ENCODE measurements at regions not wholly inside any gene's neighbourhood (a gene's known extent, or its start where the extent isn't known, plus 50 kb on each side); places are given as distances from the start of the nearest gene placed in this dataset.

- no peaks in the 10 kb centered on the region for H3K9me3 ChIP-seq (ENCODE audit: control insufficient read depth, low read length)
- no peak overlapping the region for H3K4me3 ChIP-seq (ENCODE audit: low read length)
- no peaks in the 10 kb centered on the region for H3K36me3 ChIP-seq (ENCODE audit: control insufficient read depth, insufficient read depth, low read length)
- no peak overlapping the region for H3K9ac ChIP-seq (ENCODE audit: low read length)
- no peaks in the 10 kb centered on the region for H3K27me3 ChIP-seq (ENCODE audit: control insufficient read depth, insufficient read depth, low read length)
- H3K4me1 ChIP-seq (ENCODE audit: control insufficient read depth, insufficient read depth, low read length), result peaks cover 16% of the 10 kb centered on the region
Measured at GRCh38 chr14:58808828-58809227, 171.1 kb downstream of the DACT1 start.

DNA sequence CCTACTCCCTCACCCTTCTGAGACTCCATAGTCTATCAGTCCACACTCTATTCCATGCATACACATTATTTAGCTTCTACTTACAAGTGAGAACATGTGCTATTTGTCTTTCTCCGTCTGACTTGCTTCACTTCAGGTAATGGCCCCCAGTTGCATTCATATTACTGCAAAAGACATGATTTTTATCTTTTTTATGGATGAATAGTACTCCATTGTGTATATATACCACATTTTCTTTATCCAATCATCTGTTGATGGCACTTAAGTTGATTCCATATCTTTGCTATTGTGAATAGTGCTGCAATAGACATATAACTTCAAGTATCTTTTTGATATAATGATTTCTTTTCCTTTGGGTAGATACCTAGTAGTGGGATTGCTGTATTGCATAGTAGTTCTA, 171.8 kb downstream of the DACT1 start:
- peaks cover 16% of the 10 kb centered on the region for H3K4me1 ChIP-seq (ENCODE audit: control insufficient read depth, insufficient read depth, low read length)
- H3K4me3 ChIP-seq (ENCODE audit: low read length), result no peak overlapping the region

DNA sequence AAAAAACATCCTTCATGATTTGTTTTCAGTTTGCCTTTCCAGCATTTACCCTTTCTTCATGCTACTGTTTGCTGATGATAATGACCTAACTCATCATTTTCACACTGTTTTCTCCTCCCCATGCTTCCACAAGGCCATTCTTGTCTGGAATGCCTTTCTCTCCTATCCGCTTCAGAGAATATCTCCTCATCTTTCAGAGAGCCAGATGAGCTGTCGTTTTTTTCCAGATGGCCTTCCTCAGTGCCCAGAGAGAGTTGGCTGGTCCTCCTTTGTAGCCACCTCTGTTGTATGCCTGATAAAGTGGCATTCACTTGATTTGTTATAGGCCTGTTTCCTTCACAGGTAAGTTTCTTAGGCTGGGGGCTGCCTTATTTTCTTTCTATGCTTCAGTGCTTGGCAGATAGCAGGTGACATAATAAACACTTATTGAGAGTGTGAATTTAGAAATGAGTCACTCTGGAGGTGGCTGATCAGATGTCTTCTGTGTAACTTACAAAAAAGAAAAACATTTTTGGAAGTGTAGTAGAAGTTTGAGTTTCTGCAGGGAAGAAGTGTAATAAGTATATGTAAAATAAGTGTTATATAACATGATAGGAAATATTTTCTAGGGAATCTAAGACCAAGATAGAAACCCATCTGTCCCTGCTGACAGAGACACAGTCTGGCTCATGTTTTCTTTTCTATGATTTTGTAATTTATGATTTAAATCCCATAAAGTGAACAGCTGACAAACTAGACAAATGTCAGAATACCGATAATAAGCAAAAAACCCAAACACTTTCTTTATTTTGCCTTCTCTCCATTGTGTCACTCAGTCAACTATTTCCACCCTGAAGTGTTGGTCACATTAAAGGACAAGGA, 174.5 kb downstream of the DACT1 start:
- Histone ChIP-seq H3K4me1 (ENCODE audit: control insufficient read depth, insufficient read depth, low read length) (no peaks in the 10 kb centered on the region), H3K27me3 (ENCODE audit: control insufficient read depth, insufficient read depth, low read length) (no peaks in the 10 kb centered on the region), H3K4me3 (ENCODE audit: low read length) (no peak overlapping the region), H3K9ac (ENCODE audit: low read length) (no peak overlapping the region), H3K36me3 (ENCODE audit: control insufficient read depth, insufficient read depth, low read length) (no peaks in the 10 kb centered on the region), H3K9me3 (ENCODE audit: control insufficient read depth, low read length) (no peaks in the 10 kb centered on the region)

More for the DNA sequence above, 171.8 kb downstream of the DACT1 start:
- H3K36me3 ChIP-seq (ENCODE audit: control insufficient read depth, insufficient read depth, low read length), result no peaks in the 10 kb centered on the region
- H3K27me3 ChIP-seq (ENCODE audit: control insufficient read depth, insufficient read depth, low read length), result no peaks in the 10 kb centered on the region
- H3K9me3 ChIP-seq (ENCODE audit: control insufficient read depth, low read length), result no peaks in the 10 kb centered on the region
- H3K9ac ChIP-seq (ENCODE audit: low read length), result no peak overlapping the region

- no peaks in the 10 kb centered on the region for H3K36me3 ChIP-seq (ENCODE audit: control insufficient read depth, insufficient read depth, low read length)
- H3K9me3 ChIP-seq (ENCODE audit: control insufficient read depth, low read length), result no peaks in the 10 kb centered on the region
- H3K4me3 ChIP-seq (ENCODE audit: low read length), result no peak overlapping the region
- H3K9ac ChIP-seq (ENCODE audit: low read length), result no peak overlapping the region
- no peaks in the 10 kb centered on the region for H3K4me1 ChIP-seq (ENCODE audit: control insufficient read depth, insufficient read depth, low read length)
- no peaks in the 10 kb centered on the region for H3K27me3 ChIP-seq (ENCODE audit: control insufficient read depth, insufficient read depth, low read length)
Measured at GRCh38 chr14:58813745-58814144, 176.0 kb downstream of the DACT1 start.

- no peaks in the 10 kb centered on the region for H3K36me3 ChIP-seq (ENCODE audit: control insufficient read depth, insufficient read depth, low read length)
- H3K4me1 ChIP-seq (ENCODE audit: control insufficient read depth, insufficient read depth, low read length), result no peaks in the 10 kb centered on the region
- no peak overlapping the region for H3K9ac ChIP-seq (ENCODE audit: low read length)
- no peaks in the 10 kb centered on the region for H3K9me3 ChIP-seq (ENCODE audit: control insufficient read depth, low read length)
- H3K4me3 ChIP-seq (ENCODE audit: low read length), result no peak overlapping the region
- no peaks in the 10 kb centered on the region for H3K27me3 ChIP-seq (ENCODE audit: control insufficient read depth, insufficient read depth, low read length)
Measured at GRCh38 chr14:58814466-58814865, 176.7 kb downstream of the DACT1 start.

GRCh38 chr14:58815161-58815701, 177.5 kb downstream of the DACT1 start:
- Histone ChIP-seq H3K4me3 (ENCODE audit: low read length) (no peak overlapping the region), H3K4me1 (ENCODE audit: control insufficient read depth, insufficient read depth, low read length) (no peaks in the 10 kb centered on the region), H3K9me3 (ENCODE audit: control insufficient read depth, low read length) (no peaks in the 10 kb centered on the region), H3K9ac (ENCODE audit: low read length) (no peak overlapping the region), H3K36me3 (ENCODE audit: control insufficient read depth, insufficient read depth, low read length) (no peaks in the 10 kb centered on the region), H3K27me3 (ENCODE audit: control insufficient read depth, insufficient read depth, low read length) (no peaks in the 10 kb centered on the region)

GRCh38 chr14:58815794-58816193, 178.0 kb downstream of the DACT1 start:
- Histone ChIP-seq H3K36me3 (ENCODE audit: control insufficient read depth, insufficient read depth, low read length) (no peaks in the 10 kb centered on the region), H3K4me1 (ENCODE audit: control insufficient read depth, insufficient read depth, low read length) (no peaks in the 10 kb centered on the region), H3K9me3 (ENCODE audit: control insufficient read depth, low read length) (no peaks in the 10 kb centered on the region), H3K27me3 (ENCODE audit: control insufficient read depth, insufficient read depth, low read length) (no peaks in the 10 kb centered on the region), H3K9ac (ENCODE audit: low read length) (no peak overlapping the region), H3K4me3 (ENCODE audit: low read length) (no peak overlapping the region)

GRCh38 chr14:58816416-58817115, 178.8 kb downstream of the DACT1 start:
- Histone ChIP-seq H3K27me3 (ENCODE audit: control insufficient read depth, insufficient read depth, low read length) (no peaks in the 10 kb centered on the region), H3K9me3 (ENCODE audit: control insufficient read depth, low read length) (no peaks in the 10 kb centered on the region), H3K4me3 (ENCODE audit: low read length) (no peak overlapping the region), H3K9ac (ENCODE audit: low read length) (no peak overlapping the region), H3K36me3 (ENCODE audit: control insufficient read depth, insufficient read depth, low read length) (no peaks in the 10 kb centered on the region), H3K4me1 (ENCODE audit: control insufficient read depth, insufficient read depth, low read length) (no peaks in the 10 kb centered on the region)

GRCh38 chr14:58817846-58818245, 180.1 kb downstream of the DACT1 start:
- Histone ChIP-seq H3K27me3 (ENCODE audit: control insufficient read depth, insufficient read depth, low read length) (no peaks in the 10 kb centered on the region), H3K9ac (ENCODE audit: low read length) (no peak overlapping the region), H3K9me3 (ENCODE audit: control insufficient read depth, low read length) (no peaks in the 10 kb centered on the region), H3K4me3 (ENCODE audit: low read length) (no peak overlapping the region), H3K4me1 (ENCODE audit: control insufficient read depth, insufficient read depth, low read length) (no peaks in the 10 kb centered on the region), H3K36me3 (ENCODE audit: control insufficient read depth, insufficient read depth, low read length) (no peaks in the 10 kb centered on the region)

GRCh38 chr14:58820032-58820431, 182.3 kb downstream of the DACT1 start:
- Histone ChIP-seq H3K36me3 (ENCODE audit: control insufficient read depth, insufficient read depth, low read length) (no peaks in the 10 kb centered on the region), H3K9ac (ENCODE audit: low read length) (no peak overlapping the region), H3K4me3 (ENCODE audit: low read length) (no peak overlapping the region), H3K4me1 (ENCODE audit: control insufficient read depth, insufficient read depth, low read length) (no peaks in the 10 kb centered on the region), H3K9me3 (ENCODE audit: control insufficient read depth, low read length) (no peaks in the 10 kb centered on the region), H3K27me3 (ENCODE audit: control insufficient read depth, insufficient read depth, low read length) (no peaks in the 10 kb centered on the region)

DNA sequence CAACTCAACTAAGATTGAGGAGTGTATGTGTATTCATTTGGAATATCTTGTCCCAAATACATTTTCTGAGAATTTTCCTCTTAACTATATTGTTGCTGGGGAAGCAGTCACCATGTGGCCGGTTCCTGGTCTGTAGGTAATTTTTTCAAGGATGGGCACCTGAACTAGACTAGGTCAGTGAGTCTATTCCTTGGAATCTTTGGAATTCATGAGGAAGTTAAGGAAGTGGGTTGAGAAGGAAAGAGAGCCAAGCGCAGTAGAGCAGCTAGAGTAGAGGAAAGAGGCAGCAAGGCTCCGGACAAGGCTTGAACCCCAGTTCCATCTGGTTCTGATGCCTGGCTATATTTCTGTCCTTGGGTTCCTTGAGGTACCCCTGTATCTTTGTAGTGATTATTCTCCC, 183.7 kb downstream of the DACT1 start:
- Histone ChIP-seq H3K36me3 (ENCODE audit: control insufficient read depth, insufficient read depth, low read length) (no peaks in the 10 kb centered on the region), H3K4me1 (ENCODE audit: control insufficient read depth, insufficient read depth, low read length) (no peaks in the 10 kb centered on the region), H3K4me3 (ENCODE audit: low read length) (no peak overlapping the region), H3K9me3 (ENCODE audit: control insufficient read depth, low read length) (no peaks in the 10 kb centered on the region), H3K27me3 (ENCODE audit: control insufficient read depth, insufficient read depth, low read length) (no peaks in the 10 kb centered on the region), H3K9ac (ENCODE audit: low read length) (no peak overlapping the region)

GRCh38 chr14:58822856-58823255, 185.1 kb downstream of the DACT1 start:
- H3K36me3 ChIP-seq (ENCODE audit: control insufficient read depth, insufficient read depth, low read length), result no peaks in the 10 kb centered on the region
- no peaks in the 10 kb centered on the region for H3K4me1 ChIP-seq (ENCODE audit: control insufficient read depth, insufficient read depth, low read length)
- no peaks in the 10 kb centered on the region for H3K27me3 ChIP-seq (ENCODE audit: control insufficient read depth, insufficient read depth, low read length)
- no peaks in the 10 kb centered on the region for H3K9me3 ChIP-seq (ENCODE audit: control insufficient read depth, low read length)
- no peak overlapping the region for H3K9ac ChIP-seq (ENCODE audit: low read length)
- H3K4me3 ChIP-seq (ENCODE audit: low read length), result no peak overlapping the region
